HepG2 (cell line): ENCODE measurements at regions not wholly inside any gene's neighbourhood (a gene's known extent, or its start where the extent isn't known, plus 50 kb on each side); places are given as distances from the start of the nearest gene placed in this dataset.

Experiments used
- ARHGAP35 ChIP-seq: sonication (generic); formaldehyde crosslinking; IDR thresholded peaks from 2 replicates; pipeline ENCODE4 v1.9.0; 2022; ENCODE audit warnings: mild to moderate bottlenecking, inconsistent platforms, moderate library complexity, missing genetic modification reagents, borderline replicate concordance
- DBP ChIP-seq: sonication (generic); formaldehyde crosslinking; IDR thresholded peaks from 2 replicates; pipeline ENCODE4 v1.4.0; 2020; ENCODE audit warnings: missing genetic modification reagents; ENCODE audit errors: not compliant biosample characterization
- ELF3 ChIP-seq: IDR thresholded peaks from 2 replicates; pipeline ENCODE4 v1.6.1; 2016; ENCODE audit warnings: missing genetic modification reagents, missing compliant biosample characterization
- FOXO1 ChIP-seq: sonication (generic); formaldehyde crosslinking; IDR thresholded peaks from 2 replicates; pipeline ENCODE4 v1.4.0; 2020; ENCODE audit warnings: missing genetic modification reagents
- HNF1A ChIP-seq, 2 experiments: sonication (generic) in 1 of 2; formaldehyde crosslinking in 1 of 2; IDR thresholded peaks; 2 replicates each; pipeline versions ENCODE4 v1.4.0 to v1.6.1; 2016 to 2020; ENCODE audit warnings: borderline replicate concordance in 1 of 2, low read depth in 1 of 2, mild to moderate bottlenecking in 1 of 2, missing genetic modification reagents in 1 of 2
- HNRNPLL ChIP-seq: fragments of 200-400 bp; formaldehyde crosslinking; IDR thresholded peaks from 2 replicates; pipeline ENCODE4 v1.6.1; 2017; ENCODE audit warnings: mild to moderate bottlenecking, low read depth, low read length; ENCODE audit not compliant: poor library complexity, severe bottlenecking
- KDM1A ChIP-seq: IDR thresholded peaks from 2 replicates; pipeline ENCODE4 v1.6.1; 2016; ENCODE audit warnings: missing compliant biosample characterization
- KDM5B ChIP-seq: sonication (generic); formaldehyde crosslinking; IDR thresholded peaks from 2 replicates; pipeline ENCODE4 v1.4.0; 2020; ENCODE audit warnings: missing genetic modification reagents, mild to moderate bottlenecking, borderline replicate concordance
- MAZ ChIP-seq, 2 experiments: sonication (generic) in 1 of 2; formaldehyde crosslinking in 1 of 2; IDR thresholded peaks; 2 replicates each; pipeline versions ENCODE4 v1.5.0 to v1.6.1; 2012 to 2020; ENCODE audit warnings: low read depth in 2 of 2, mild to moderate bottlenecking in 2 of 2, borderline replicate concordance in 1 of 2, improper control_type of control experiment in 1 of 2, low read length in 1 of 2, missing genetic modification reagents in 1 of 2, moderate library complexity in 1 of 2
- MLLT10 ChIP-seq: sonication (generic); formaldehyde crosslinking; IDR thresholded peaks from 2 replicates; pipeline ENCODE4 v1.4.0; 2020; ENCODE audit warnings: missing genetic modification reagents
- ZBTB26 ChIP-seq: IDR thresholded peaks from 2 replicates; pipeline ENCODE4 v1.6.1; 2016; ENCODE audit warnings: missing compliant biosample characterization, missing genetic modification reagents, borderline replicate concordance
- ZEB1 ChIP-seq: IDR thresholded peaks from 2 replicates; pipeline ENCODE4 v1.6.1; 2012; ENCODE audit warnings: mild to moderate bottlenecking, low read depth, inconsistent platforms; ENCODE audit not compliant: insufficient replicate concordance
- ZFP82 ChIP-seq: sonication (generic); formaldehyde crosslinking; IDR thresholded peaks from 2 replicates; pipeline ENCODE4 v1.5.1; 2020; ENCODE audit warnings: mild to moderate bottlenecking, missing genetic modification reagents, borderline replicate concordance
- ZNF281 ChIP-seq: sonication (generic); formaldehyde crosslinking; IDR thresholded peaks from 2 replicates; pipeline ENCODE4 v1.4.0; 2020; ENCODE audit warnings: missing genetic modification reagents, borderline replicate concordance
- ZNF576 ChIP-seq: sonication (generic); formaldehyde crosslinking; IDR thresholded peaks from 2 replicates; pipeline ENCODE4 v1.4.0; 2020; ENCODE audit warnings: mild to moderate bottlenecking, missing genetic modification reagents
- ZNF629 ChIP-seq: sonication (generic); formaldehyde crosslinking; conservative IDR thresholded peaks from 2 replicates; pipeline ENCODE4 v1.5.0; 2020; ENCODE audit warnings: missing genetic modification reagents
- ZNF850 ChIP-seq: sonication (generic); formaldehyde crosslinking; conservative IDR thresholded peaks from 2 replicates; pipeline ENCODE4 v1.9.0; 2021; ENCODE audit warnings: mild to moderate bottlenecking, missing genetic modification reagents

GRCh38 chr12:31845613-31846322 is 113.4 kb upstream of the RESF1 start (continued):
- TF ChIP-seq ARHGAP35 (CRISPR knock-in tag), result no peak
- 0 out of 2 replicates have a peak, but pooled peaks have one; percentile 23 for TF ChIP-seq HNF1A (IDR thresholded peaks at IDR 0.05; ENCODE audit: low read depth)
- TF ChIP-seq HNF1A (CRISPR knock-in tag; IDR thresholded peaks at IDR 0.05; ENCODE audit: borderline replicate concordance), result no peak; the same call in 1 of the 2 replicates
- no peak for TF ChIP-seq ZNF850 (CRISPR knock-in tag)
- no peak for TF ChIP-seq ZNF576 (CRISPR knock-in tag)
- no peak for TF ChIP-seq ZFP82 (CRISPR knock-in tag)
- peak; percentile 60; the same call in 1 of the 2 replicates for TF ChIP-seq ELF3 (CRISPR knock-in tag)
- TF ChIP-seq MAZ (IDR thresholded peaks at IDR 0.05; ENCODE audit: borderline replicate concordance, low read depth, low read length), result no peak
- no peak for TF ChIP-seq MAZ (CRISPR knock-in tag; IDR thresholded peaks at IDR 0.05; ENCODE audit: low read depth)
- TF ChIP-seq HNRNPLL, result no peak
- no peak for TF ChIP-seq ZBTB26 (CRISPR knock-in tag)
- peak; percentile 49 for TF ChIP-seq ZNF629 (CRISPR knock-in tag)
- TF ChIP-seq KDM1A (CRISPR knock-in tag), result 0 out of 2 replicates have a peak, but pooled peaks have one; percentile 38
- TF ChIP-seq MLLT10 (CRISPR knock-in tag), result no peak
- TF ChIP-seq DBP, result no peak
- TF ChIP-seq ZEB1, result no peak
- TF ChIP-seq KDM5B (CRISPR knock-in tag), result no peak
- peak; percentile 50; the same call in 1 of the 2 replicates for TF ChIP-seq FOXO1 (CRISPR knock-in tag)
- peak; percentile 41; the same call in 1 of the 2 replicates for TF ChIP-seq ZNF281 (CRISPR knock-in tag)
